ENCODE measurements at regions not wholly inside any gene's neighbourhood (a gene's known extent, or its start where the extent isn't known, plus 50 kb on each side); places are given as distances from the start of the nearest gene placed in this dataset.

DNA sequence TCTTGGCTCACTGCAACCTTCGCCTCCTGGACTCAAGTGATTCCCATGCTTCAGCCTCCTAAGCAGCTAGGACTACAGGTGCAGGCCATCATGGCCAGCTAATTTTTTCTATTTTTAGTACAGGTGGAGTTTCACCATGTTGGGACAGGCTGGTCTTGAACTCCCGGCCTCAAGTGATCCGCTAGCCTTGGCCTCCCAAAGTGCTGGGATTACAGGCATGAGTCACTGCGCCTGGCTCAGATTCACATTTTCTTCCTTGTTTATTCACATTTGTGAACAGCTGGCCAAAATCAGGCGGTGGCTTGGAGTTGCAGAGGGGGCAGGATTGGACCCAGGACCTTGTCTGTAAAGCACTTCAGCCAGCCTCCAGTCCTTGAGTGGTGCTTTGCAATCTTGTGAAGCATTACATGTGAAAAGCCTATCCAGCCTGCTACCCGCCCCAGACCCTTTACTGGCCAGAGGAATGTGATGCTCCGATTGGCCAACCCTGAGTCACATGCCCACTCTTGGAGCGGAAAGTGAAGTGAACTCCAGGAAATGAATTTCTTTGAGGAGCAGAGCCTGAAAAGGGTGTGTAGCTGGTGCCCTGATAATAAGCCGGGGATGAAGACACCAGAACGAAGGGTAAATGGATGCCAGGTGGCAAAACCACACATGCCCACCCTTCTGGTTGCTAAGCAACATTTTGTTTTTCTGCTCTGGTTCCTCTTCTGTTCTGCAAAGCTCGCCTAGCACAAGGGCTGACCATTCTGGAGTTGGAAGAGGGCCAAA lies 62.6 kb upstream of the PTPRJ start:
- TF ChIP-seq CTCF (conservative IDR thresholded peaks at IDR 0.05; ENCODE audit: low read length): no peak
- TF ChIP-seq EZH2phosphoT487 (IDR thresholded peaks at IDR 0.05; ENCODE audit: borderline replicate concordance, low read depth, low read length): no peak
